ENCODE measurements at regions not wholly inside any gene's neighbourhood (a gene's known extent, or its start where the extent isn't known, plus 50 kb on each side); places are given as distances from the start of the nearest gene placed in this dataset.

DNA sequence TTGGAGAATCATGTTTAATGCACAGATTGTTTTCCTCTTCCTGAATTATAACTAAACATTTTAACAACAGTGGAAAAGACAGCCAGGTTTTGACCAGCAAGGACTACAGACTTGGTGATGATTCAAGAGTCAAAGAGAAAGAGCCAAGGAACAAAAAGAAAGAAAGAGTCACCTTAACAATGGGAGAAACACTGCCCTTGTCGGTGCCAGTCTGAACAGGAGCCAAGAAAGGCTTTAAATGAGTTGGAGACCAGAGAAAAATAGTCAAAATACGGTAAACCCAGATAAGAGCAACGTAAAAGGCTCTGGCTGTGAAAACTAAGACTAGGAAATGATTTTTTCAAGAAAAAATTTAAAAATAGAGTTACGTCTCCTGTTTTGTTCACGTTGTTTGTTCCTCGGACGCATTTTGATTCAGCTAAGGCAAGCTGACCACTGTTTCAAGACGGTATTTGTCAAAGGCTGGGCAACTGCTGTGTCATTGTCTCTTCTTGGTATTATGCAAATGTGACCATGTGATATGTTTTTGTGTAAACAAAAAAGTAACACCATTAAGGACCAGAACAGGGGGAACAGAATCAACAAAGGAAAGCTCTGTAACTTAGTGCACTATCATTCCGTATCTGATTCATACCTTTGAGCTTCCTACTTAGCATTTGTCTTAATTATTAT, 634.5 kb downstream of the LIG4 start:
- no peak overlapping the region for H2AK5ac ChIP-seq (ENCODE audit: insufficient read length, low read length)
- no peaks in the 10 kb centered on the region for H3K27me3 ChIP-seq (ENCODE audit: insufficient read depth, low read length)
- no peaks in the 10 kb centered on the region for H3K79me2 ChIP-seq (ENCODE audit: insufficient read depth, low read length)
- peaks cover 24 to 26% of the 10 kb centered on the region in 2 experiments for H3K4me1 Mint-ChIP-seq
- no peak overlapping the region for H3K4me3 Mint-ChIP-seq
- no peak overlapping the region for H2BK120ac ChIP-seq (ENCODE audit: low read depth, low read length, poor library complexity, severe bottlenecking)
- no peak overlapping the region for H3K4me2 ChIP-seq (ENCODE audit: insufficient read depth, insufficient read length, low read length)
- no peaks in the 10 kb centered on the region for H3K23me2 ChIP-seq (ENCODE audit: insufficient read length, low read depth, low read length, poor library complexity, severe bottlenecking)
- no peak for DNase-seq
- no peak overlapping the region for H3K9ac ChIP-seq (ENCODE audit: extremely low read depth, insufficient read length, low read length)
- no peak overlapping the region for H3K4ac ChIP-seq (ENCODE audit: low read depth, low read length)
- TF ChIP-seq, protein P1, sequence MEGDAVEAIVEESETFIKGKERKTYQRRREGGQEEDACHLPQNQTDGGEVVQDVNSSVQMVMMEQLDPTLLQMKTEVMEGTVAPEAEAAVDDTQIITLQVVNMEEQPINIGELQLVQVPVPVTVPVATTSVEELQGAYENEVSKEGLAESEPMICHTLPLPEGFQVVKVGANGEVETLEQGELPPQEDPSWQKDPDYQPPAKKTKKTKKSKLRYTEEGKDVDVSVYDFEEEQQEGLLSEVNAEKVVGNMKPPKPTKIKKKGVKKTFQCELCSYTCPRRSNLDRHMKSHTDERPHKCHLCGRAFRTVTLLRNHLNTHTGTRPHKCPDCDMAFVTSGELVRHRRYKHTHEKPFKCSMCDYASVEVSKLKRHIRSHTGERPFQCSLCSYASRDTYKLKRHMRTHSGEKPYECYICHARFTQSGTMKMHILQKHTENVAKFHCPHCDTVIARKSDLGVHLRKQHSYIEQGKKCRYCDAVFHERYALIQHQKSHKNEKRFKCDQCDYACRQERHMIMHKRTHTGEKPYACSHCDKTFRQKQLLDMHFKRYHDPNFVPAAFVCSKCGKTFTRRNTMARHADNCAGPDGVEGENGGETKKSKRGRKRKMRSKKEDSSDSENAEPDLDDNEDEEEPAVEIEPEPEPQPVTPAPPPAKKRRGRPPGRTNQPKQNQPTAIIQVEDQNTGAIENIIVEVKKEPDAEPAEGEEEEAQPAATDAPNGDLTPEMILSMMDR (conservative IDR thresholded peaks at IDR 0.05), result no peak
- H2AFZ ChIP-seq (ENCODE audit: low read length), result no peak overlapping the region
- H3K27me3 Mint-ChIP-seq (ENCODE audit: low read depth), result peaks cover 98% of the 10 kb centered on the region
- H3K4me1 ChIP-seq (ENCODE audit: insufficient read depth, low read length), result peaks cover 8% of the 10 kb centered on the region; the same call in 1 of the 2 replicates
- WGBS (ENCODE audit: extremely low coverage, insufficient read length, low lambda C conversion rate), result no CpG with 5 or more reads among the region's 9 CpGs
- no peak overlapping the region for H2BK12ac ChIP-seq (ENCODE audit: insufficient read length, low read depth, low read length)
- H3K27ac Mint-ChIP-seq, result no peak overlapping the region; a peak in 1 of 7 replicates
- no peak overlapping the region for H3K14ac ChIP-seq (ENCODE audit: insufficient read depth, low read length)
- H3K9me3 Mint-ChIP-seq, result peaks cover 0 to 3% of the 10 kb centered on the region in 2 experiments; a peak in 4 of 5 replicates
- H3K18ac ChIP-seq (ENCODE audit: insufficient read length, low read depth, low read length), result no peak overlapping the region
- H3T11ph ChIP-seq (ENCODE audit: low read length), result no peak overlapping the region
- H4K8ac ChIP-seq (replicated peaks; ENCODE audit: insufficient read length, low read depth, low read length), result no peak overlapping the region
- peaks cover 3 to 5% (median 5%) of the 10 kb centered on the region in 3 experiments; a peak in 3 of 7 replicates for H3K36me3 Mint-ChIP-seq (ENCODE audit: insufficient read depth in 1 of 3, low read depth in 3 of 3)
- no peak overlapping the region for H3K56ac ChIP-seq (ENCODE audit: insufficient read length, low read depth, low read length)
- no peak overlapping the region for H3K27ac ChIP-seq (ENCODE audit: insufficient read length, low read depth, low read length)
- no peak overlapping the region for H2BK5ac ChIP-seq (ENCODE audit: insufficient read length, low read length)
- H4K20me1 ChIP-seq (ENCODE audit: control insufficient read depth, insufficient read depth, insufficient read length), result no peaks in the 10 kb centered on the region
- H4K91ac ChIP-seq (ENCODE audit: insufficient read length, low read depth, low read length), result no peak overlapping the region
- no peaks in the 10 kb centered on the region for H3K79me1 ChIP-seq (ENCODE audit: insufficient read depth, low read depth, low read length, poor library complexity, severe bottlenecking)
- no peaks in the 10 kb centered on the region for H3K9me3 ChIP-seq (ENCODE audit: control insufficient read depth, low read depth, low read length)
- H2BK20ac ChIP-seq (ENCODE audit: low read depth, low read length, poor library complexity, severe bottlenecking), result no peak overlapping the region
- no peak overlapping the region for H4K5ac ChIP-seq (ENCODE audit: insufficient read length, low read depth, low read length)
- H3K23ac ChIP-seq (ENCODE audit: insufficient read length, low read depth, low read length), result no peak overlapping the region
- H2BK15ac ChIP-seq (ENCODE audit: low read depth, low read length), result no peak overlapping the region

Measured in H9 (cell line).